ENCODE measurements at regions not wholly inside any gene's neighbourhood (a gene's known extent, or its start where the extent isn't known, plus 50 kb on each side); places are given as distances from the start of the nearest gene placed in this dataset.

DNA sequence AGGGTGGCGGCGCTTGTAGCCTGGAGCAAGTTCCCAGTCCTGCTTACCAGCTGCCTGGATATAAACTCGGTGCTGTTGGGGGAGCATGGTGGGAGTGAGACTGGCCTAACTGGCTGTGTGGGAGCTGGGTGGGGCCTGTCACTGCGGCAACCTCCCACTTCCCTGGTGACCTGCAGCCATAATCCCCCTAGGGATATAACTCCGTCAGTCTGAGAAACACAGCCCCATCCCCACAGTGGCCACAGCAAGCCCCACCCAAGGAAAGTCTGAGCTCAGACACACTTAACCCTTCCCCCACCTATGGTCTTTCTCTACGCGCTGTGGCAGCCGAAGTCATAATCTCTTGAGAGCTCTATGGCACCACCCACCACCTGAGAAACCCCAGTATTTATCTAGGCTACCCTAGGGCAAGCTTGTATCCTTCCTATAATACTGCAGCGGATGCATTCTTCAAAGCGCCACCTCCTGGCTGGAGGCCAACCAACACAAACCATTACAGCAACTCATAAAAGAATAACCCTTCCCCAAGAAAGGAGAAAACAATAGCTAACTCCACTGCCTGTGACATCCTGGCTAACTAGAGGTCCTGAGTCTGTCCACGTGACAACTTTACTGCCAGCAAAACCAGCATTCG lies 57.4 kb downstream of the ZNF648 start:
- ChIA-PET POLR2A (no interaction called here), CTCF (interaction anchor here (1.1 to 1.2 kb wide), 2 partner anchors 9 to 50 kb away, joined by 3 read pairs; no protein-coding TSS in a partner anchor)
- DNase-seq, result no peak
- no peak for ATAC-seq
- Mint-ChIP-seq H3K27ac (no peak overlapping the region), H3K4me1 (ENCODE audit: low read depth) (no peaks in the 10 kb centered on the region), H3K4me3 (no peak overlapping the region), H3K9me3 (peaks cover 6% of the 10 kb centered on the region), H3K36me3 (ENCODE audit: low read depth) (no peaks in the 10 kb centered on the region), H3K27me3 (peaks cover 11% of the 10 kb centered on the region)
- TF ChIP-seq CTCF (IDR thresholded peaks at IDR 0.05), result no peak
- intact Hi-C loops (cut with micrococcal nuclease), result no loop called here

DNA sequence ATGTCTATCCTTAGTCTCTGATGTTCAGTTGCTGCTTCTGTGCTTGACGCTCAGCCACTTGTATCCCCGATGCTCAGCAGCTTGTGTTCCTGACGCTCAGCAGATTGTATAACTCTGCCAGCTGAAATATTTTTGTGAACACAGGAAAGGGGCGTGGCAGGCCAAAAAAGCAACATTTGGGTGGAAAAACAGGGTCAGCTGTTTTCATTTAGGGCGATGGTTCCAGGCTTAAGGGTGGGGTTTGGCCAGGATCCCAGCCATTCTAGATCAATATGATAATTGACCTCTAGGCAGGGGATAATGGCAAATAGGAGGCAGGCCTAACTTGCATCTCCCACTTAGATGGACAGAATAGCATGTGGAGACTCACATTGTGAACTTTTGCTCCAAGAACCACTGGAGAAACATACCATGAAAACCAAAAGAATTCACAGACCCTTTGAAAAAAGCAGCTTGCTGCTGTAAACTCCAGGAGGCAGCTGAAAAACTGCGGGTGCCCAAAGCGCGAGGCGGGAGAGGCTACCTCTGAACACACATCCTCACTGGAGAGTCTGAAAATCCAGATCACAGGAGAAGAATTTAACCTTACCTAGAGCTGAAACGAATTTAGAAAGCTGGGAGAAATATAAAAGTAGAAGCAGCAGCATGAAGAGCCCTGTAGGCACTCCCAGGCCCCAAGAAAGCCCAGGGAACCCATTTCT lies 58.3 kb downstream of the ZNF648 start:
- Mint-ChIP-seq H3K27me3 (peaks cover 5% of the 10 kb centered on the region), H3K4me1 (ENCODE audit: low read depth) (no peaks in the 10 kb centered on the region), H3K4me3 (no peak overlapping the region), H3K9me3 (peaks cover 6% of the 10 kb centered on the region), H3K27ac (no peak overlapping the region), H3K36me3 (ENCODE audit: low read depth) (no peaks in the 10 kb centered on the region)
- no peak for TF ChIP-seq CTCF (IDR thresholded peaks at IDR 0.05)
- no peak for DNase-seq
- no peak for ATAC-seq
- ChIA-PET POLR2A (no interaction called here), CTCF (interaction anchor here (1.2 kb wide), 1 partner anchor 10 kb away, joined by 3 read pairs; no protein-coding TSS in a partner anchor)
- intact Hi-C loops (cut with micrococcal nuclease), result no loop called here

DNA sequence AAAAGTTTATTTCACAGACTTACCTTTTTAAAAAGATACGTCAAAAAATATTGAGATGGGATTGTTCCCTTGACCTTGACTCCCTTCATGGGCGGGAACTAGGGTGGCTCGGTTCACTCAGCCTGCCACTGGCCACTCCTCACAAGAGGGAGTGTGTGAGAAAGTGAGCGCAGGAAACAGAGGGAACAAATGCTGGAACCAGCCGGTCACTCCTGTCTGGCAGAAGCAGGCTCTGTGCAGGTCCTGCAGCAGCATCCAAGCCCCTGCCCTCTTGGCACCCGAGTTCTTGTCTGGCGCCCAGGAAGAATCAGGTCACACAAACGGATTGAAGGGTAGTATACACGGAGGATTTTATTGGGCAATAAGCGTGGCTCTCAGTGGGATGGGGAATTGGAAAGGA lies 58.9 kb downstream of the ZNF648 start:
- H3K4me1 Mint-ChIP-seq (ENCODE audit: low read depth), result no peaks in the 10 kb centered on the region
- no peaks in the 10 kb centered on the region for H3K36me3 Mint-ChIP-seq (ENCODE audit: low read depth)
- H3K4me3 Mint-ChIP-seq, result no peak overlapping the region
- H3K9me3 Mint-ChIP-seq, result peaks cover 6% of the 10 kb centered on the region
- intact Hi-C loops (cut with micrococcal nuclease), result no loop called here
- CTCF ChIA-PET, result no interaction called here
- TF ChIP-seq CTCF (IDR thresholded peaks at IDR 0.05), result no peak
- peaks cover 3% of the 10 kb centered on the region for H3K27me3 Mint-ChIP-seq
- no peak for ATAC-seq
- POLR2A ChIA-PET, result no interaction called here
- no peak for DNase-seq
- H3K27ac Mint-ChIP-seq, result no peak overlapping the region

GRCh38 chr1:181998858-181999257 lies 62.7 kb downstream of the ZNF648 start:
- no peaks in the 10 kb centered on the region for H3K4me1 Mint-ChIP-seq (ENCODE audit: low read depth)
- intact Hi-C loops (cut with micrococcal nuclease), result no loop called here
- peaks cover 13% of the 10 kb centered on the region for H3K27me3 Mint-ChIP-seq
- H3K36me3 Mint-ChIP-seq (ENCODE audit: low read depth), result no peaks in the 10 kb centered on the region
- no peaks in the 10 kb centered on the region for H3K9me3 Mint-ChIP-seq
- TF ChIP-seq CTCF (IDR thresholded peaks at IDR 0.05), result no peak
- POLR2A ChIA-PET, result no interaction called here
- DNase-seq (no peak), ATAC-seq (no peak)
- no peak overlapping the region for H3K27ac Mint-ChIP-seq
- no peak overlapping the region for H3K4me3 Mint-ChIP-seq
- CTCF ChIA-PET, result no interaction called here

GRCh38 chr1:181992072-181992471 lies 69.4 kb downstream of the ZNF648 start:
- ChIA-PET POLR2A (no interaction called here), CTCF (interaction anchor here (0.8 to 1.0 kb wide), 2 partner anchors 62 to 77 kb away, joined by 3 to 4 read pairs; no protein-coding TSS in a partner anchor)

More at GRCh38 chr1:181992072-181992471, 69.4 kb downstream of the ZNF648 start:
- no peak overlapping the region for H3K27ac Mint-ChIP-seq
- DNase-seq (no peak), ATAC-seq (no peak)
- H3K4me3 Mint-ChIP-seq, result no peak overlapping the region
- H3K4me1 Mint-ChIP-seq (ENCODE audit: low read depth), result no peaks in the 10 kb centered on the region
- H3K9me3 Mint-ChIP-seq, result no peaks in the 10 kb centered on the region
- H3K36me3 Mint-ChIP-seq (ENCODE audit: low read depth), result no peaks in the 10 kb centered on the region
- TF ChIP-seq CTCF (IDR thresholded peaks at IDR 0.05), result no peak
- intact Hi-C loops (cut with micrococcal nuclease), result no loop called here
- H3K27me3 Mint-ChIP-seq, result peaks cover 12% of the 10 kb centered on the region
